ENCODE measurements at regions not wholly inside any gene's neighbourhood (a gene's known extent, or its start where the extent isn't known, plus 50 kb on each side); places are given as distances from the start of the nearest gene placed in this dataset.

DNA sequence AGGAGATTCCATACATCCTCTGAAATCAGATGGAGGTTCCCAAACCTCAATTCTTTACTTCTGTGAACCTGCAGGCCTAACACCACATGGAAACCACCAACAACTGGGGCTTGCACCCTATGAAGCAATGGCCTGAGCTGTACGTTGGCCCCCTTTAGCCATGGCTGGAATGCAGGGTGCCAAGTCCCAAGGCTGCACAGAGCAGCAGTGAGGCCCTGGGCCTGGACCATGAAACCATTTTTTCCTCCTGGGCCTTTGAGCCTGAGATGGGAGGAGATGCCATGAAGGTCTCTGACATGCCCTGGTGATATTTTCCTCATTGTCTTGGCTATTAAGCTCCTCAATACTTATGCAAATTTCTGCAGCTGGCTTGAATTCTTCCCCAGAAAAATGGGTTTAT, 983.8 kb downstream of the CDH9 start:
- TF ChIP-seq, protein P1, sequence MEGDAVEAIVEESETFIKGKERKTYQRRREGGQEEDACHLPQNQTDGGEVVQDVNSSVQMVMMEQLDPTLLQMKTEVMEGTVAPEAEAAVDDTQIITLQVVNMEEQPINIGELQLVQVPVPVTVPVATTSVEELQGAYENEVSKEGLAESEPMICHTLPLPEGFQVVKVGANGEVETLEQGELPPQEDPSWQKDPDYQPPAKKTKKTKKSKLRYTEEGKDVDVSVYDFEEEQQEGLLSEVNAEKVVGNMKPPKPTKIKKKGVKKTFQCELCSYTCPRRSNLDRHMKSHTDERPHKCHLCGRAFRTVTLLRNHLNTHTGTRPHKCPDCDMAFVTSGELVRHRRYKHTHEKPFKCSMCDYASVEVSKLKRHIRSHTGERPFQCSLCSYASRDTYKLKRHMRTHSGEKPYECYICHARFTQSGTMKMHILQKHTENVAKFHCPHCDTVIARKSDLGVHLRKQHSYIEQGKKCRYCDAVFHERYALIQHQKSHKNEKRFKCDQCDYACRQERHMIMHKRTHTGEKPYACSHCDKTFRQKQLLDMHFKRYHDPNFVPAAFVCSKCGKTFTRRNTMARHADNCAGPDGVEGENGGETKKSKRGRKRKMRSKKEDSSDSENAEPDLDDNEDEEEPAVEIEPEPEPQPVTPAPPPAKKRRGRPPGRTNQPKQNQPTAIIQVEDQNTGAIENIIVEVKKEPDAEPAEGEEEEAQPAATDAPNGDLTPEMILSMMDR (IDR thresholded peaks at IDR 0.05), result no peak
- no peak for TF ChIP-seq EZH2 (IDR thresholded peaks at IDR 0.05; ENCODE audit: borderline replicate concordance, insufficient read depth, low read depth, low read length, poor library complexity, severe bottlenecking)

Measured in B cell (primary cell).